ENCODE measurements at regions not wholly inside any gene's neighbourhood (a gene's known extent, or its start where the extent isn't known, plus 50 kb on each side); places are given as distances from the start of the nearest gene placed in this dataset.
A peak's percentile ranks its signal among the peaks of the same experiment; 100 is the strongest.

- CTCF ChIA-PET: no interaction called here
- DNase-seq: no peak
- Histone ChIP-seq H2AFZ (ENCODE audit: low read length) (no peak overlapping the region), H3K4me1 (ENCODE audit: insufficient read depth, low read length) (peaks cover 22% of the 10 kb centered on the region), H3K36me3 (ENCODE audit: low read depth, low read length) (no peaks in the 10 kb centered on the region), H3K4me3 (ENCODE audit: low read length) (no peak overlapping the region), H3K27me3 (ENCODE audit: low read length) (no peaks in the 10 kb centered on the region), H4K20me1 (ENCODE audit: low read length) (no peaks in the 10 kb centered on the region), H3K9me2 (replicated peaks; ENCODE audit: low read length) (no peaks in the 10 kb centered on the region), H3K27ac (ENCODE audit: low read length) (no peak overlapping the region), H3K9ac (ENCODE audit: low read length) (no peak overlapping the region), H3F3A (ENCODE audit: low read length, unreplicated experiment) (peaks cover 4% of the 10 kb centered on the region), H3K79me2 (ENCODE audit: low read length) (no peaks in the 10 kb centered on the region), H3K4me2 (ENCODE audit: low read length) (no peak overlapping the region), H3K9me3 (ENCODE audit: low read length) (no peaks in the 10 kb centered on the region)
- TF ChIP-seq, protein P1, sequence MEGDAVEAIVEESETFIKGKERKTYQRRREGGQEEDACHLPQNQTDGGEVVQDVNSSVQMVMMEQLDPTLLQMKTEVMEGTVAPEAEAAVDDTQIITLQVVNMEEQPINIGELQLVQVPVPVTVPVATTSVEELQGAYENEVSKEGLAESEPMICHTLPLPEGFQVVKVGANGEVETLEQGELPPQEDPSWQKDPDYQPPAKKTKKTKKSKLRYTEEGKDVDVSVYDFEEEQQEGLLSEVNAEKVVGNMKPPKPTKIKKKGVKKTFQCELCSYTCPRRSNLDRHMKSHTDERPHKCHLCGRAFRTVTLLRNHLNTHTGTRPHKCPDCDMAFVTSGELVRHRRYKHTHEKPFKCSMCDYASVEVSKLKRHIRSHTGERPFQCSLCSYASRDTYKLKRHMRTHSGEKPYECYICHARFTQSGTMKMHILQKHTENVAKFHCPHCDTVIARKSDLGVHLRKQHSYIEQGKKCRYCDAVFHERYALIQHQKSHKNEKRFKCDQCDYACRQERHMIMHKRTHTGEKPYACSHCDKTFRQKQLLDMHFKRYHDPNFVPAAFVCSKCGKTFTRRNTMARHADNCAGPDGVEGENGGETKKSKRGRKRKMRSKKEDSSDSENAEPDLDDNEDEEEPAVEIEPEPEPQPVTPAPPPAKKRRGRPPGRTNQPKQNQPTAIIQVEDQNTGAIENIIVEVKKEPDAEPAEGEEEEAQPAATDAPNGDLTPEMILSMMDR (conservative IDR thresholded peaks at IDR 0.05; ENCODE audit: low read depth, low read length): no peak
- TF ChIP-seq EZH2phosphoT487 (IDR thresholded peaks at IDR 0.05; ENCODE audit: borderline replicate concordance, low read length) (no peak), EZH2 (IDR thresholded peaks at IDR 0.05; ENCODE audit: low read length, unreplicated experiment) (no peak)
- no TSS peak for BruUV-seq (replicated peaks)
- intact Hi-C loops (cut with micrococcal nuclease): no loop called here
- no peak for ATAC-seq
- POLR2A ChIA-PET (ENCODE audit: unreplicated experiment): no interaction called here
Measured at GRCh38 chr6:22451962-22452361, 117.4 kb upstream of the HDGFL1 start.

GRCh38 chr6:22455378-22455777, 114.0 kb upstream of the HDGFL1 start:
- Histone ChIP-seq H3K27ac (ENCODE audit: low read length) (no peak overlapping the region), H3K4me2 (ENCODE audit: low read length) (no peak overlapping the region), H3K4me3 (ENCODE audit: low read length) (no peak overlapping the region), H3K36me3 (ENCODE audit: low read depth, low read length) (no peaks in the 10 kb centered on the region), H3K79me2 (ENCODE audit: low read length) (no peaks in the 10 kb centered on the region), H3K9me2 (replicated peaks; ENCODE audit: low read length) (no peaks in the 10 kb centered on the region), H3F3A (ENCODE audit: low read length, unreplicated experiment) (no peaks in the 10 kb centered on the region), H3K27me3 (ENCODE audit: low read length) (no peaks in the 10 kb centered on the region), H3K4me1 (ENCODE audit: insufficient read depth, low read length) (no peaks in the 10 kb centered on the region), H2AFZ (ENCODE audit: low read length) (no peak overlapping the region), H3K9me3 (ENCODE audit: low read length) (no peaks in the 10 kb centered on the region), H3K9ac (ENCODE audit: low read length) (no peak overlapping the region), H4K20me1 (ENCODE audit: low read length) (no peaks in the 10 kb centered on the region)
- ATAC-seq: no peak
- BruUV-seq (replicated peaks): no TSS peak
- intact Hi-C loops (cut with micrococcal nuclease): no loop called here
- TF ChIP-seq EZH2 (IDR thresholded peaks at IDR 0.05; ENCODE audit: low read length, unreplicated experiment) (no peak), EZH2phosphoT487 (IDR thresholded peaks at IDR 0.05; ENCODE audit: borderline replicate concordance, low read length) (no peak)
- TF ChIP-seq, protein P1 (conservative IDR thresholded peaks at IDR 0.05; ENCODE audit: low read depth, low read length): no peak
- ChIA-PET POLR2A (ENCODE audit: unreplicated experiment) (no interaction called here), CTCF (no interaction called here)
- DNase-seq: no peak

- POLR2A ChIA-PET (ENCODE audit: unreplicated experiment): interaction anchor here (0.6 kb wide), 1 partner anchor 92 kb away, joined by 4 read pairs; no protein-coding TSS in a partner anchor
Measured at GRCh38 chr6:22457996-22458395, 111.4 kb upstream of the HDGFL1 start.

More at GRCh38 chr6:22457996-22458395, 111.4 kb upstream of the HDGFL1 start:
- intact Hi-C loops (cut with micrococcal nuclease): no loop called here
- no peaks in the 10 kb centered on the region for H3K9me3 ChIP-seq (ENCODE audit: low read length)
- CTCF ChIA-PET: no interaction called here
- TF ChIP-seq EZH2phosphoT487 (IDR thresholded peaks at IDR 0.05; ENCODE audit: borderline replicate concordance, low read length) (no peak), EZH2 (IDR thresholded peaks at IDR 0.05; ENCODE audit: low read length, unreplicated experiment) (no peak)
- TF ChIP-seq, protein P1 (conservative IDR thresholded peaks at IDR 0.05; ENCODE audit: low read depth, low read length): no peak
- H3F3A ChIP-seq (ENCODE audit: low read length, unreplicated experiment): no peaks in the 10 kb centered on the region
- H3K27me3 ChIP-seq (ENCODE audit: low read length): no peaks in the 10 kb centered on the region
- H3K27ac ChIP-seq (ENCODE audit: low read length): no peak overlapping the region
- peak; percentile 18 for DNase-seq
- H3K36me3 ChIP-seq (ENCODE audit: low read depth, low read length): no peaks in the 10 kb centered on the region
- no peaks in the 10 kb centered on the region for H4K20me1 ChIP-seq (ENCODE audit: low read length)
- H2AFZ ChIP-seq (ENCODE audit: low read length): no peak overlapping the region
- H3K4me2 ChIP-seq (ENCODE audit: low read length): no peak overlapping the region
- H3K4me1 ChIP-seq (ENCODE audit: insufficient read depth, low read length): no peaks in the 10 kb centered on the region
- no TSS peak for BruUV-seq (replicated peaks)
- H3K79me2 ChIP-seq (ENCODE audit: low read length): no peaks in the 10 kb centered on the region
- H3K9ac ChIP-seq (ENCODE audit: low read length): no peak overlapping the region
- H3K9me2 ChIP-seq (replicated peaks; ENCODE audit: low read length): no peaks in the 10 kb centered on the region
- no peak; the same call in 1 of the 2 replicates for ATAC-seq
- no peak overlapping the region for H3K4me3 ChIP-seq (ENCODE audit: low read length)

Measured in PC-3 (cell line).